ENCODE measurements at regions not wholly inside any gene's neighbourhood (a gene's known extent, or its start where the extent isn't known, plus 50 kb on each side); places are given as distances from the start of the nearest gene placed in this dataset.

DNA sequence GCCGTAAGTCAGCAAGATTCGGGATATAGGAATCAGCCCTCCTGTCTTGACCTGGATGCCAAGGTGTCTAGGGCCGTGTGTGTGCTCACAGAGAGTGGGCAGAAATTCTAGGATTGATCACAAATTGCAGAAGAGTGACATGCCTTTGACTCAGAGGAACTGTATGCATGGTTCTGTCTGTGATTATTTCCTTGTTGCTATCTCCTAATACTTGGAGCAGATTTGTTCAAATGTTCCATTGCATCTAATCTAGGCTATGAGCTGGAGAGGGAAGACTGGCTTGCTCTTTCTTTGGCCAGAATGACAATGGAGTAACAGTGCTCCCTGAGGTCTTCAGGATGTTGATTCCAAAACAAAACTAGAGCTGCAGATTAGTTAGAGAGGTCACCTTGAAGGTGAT, 115.0 kb downstream of the EN1 start:
- Mint-ChIP-seq H3K9me3 (ENCODE audit: low read depth) (peaks cover 3% of the 10 kb centered on the region), H3K27ac (no peak overlapping the region), H3K4me3 (no peak overlapping the region), H3K36me3 (ENCODE audit: low read depth) (no peaks in the 10 kb centered on the region), H3K4me1 (no peaks in the 10 kb centered on the region), H3K27me3 (peaks cover 12% of the 10 kb centered on the region)
- intact Hi-C loops (cut with DNase I, micrococcal nuclease), result no loop called here
- ChIA-PET POLR2A (no interaction called here), CTCF (no interaction called here)
- DNase-seq (no peak), ATAC-seq (no peak)

DNA sequence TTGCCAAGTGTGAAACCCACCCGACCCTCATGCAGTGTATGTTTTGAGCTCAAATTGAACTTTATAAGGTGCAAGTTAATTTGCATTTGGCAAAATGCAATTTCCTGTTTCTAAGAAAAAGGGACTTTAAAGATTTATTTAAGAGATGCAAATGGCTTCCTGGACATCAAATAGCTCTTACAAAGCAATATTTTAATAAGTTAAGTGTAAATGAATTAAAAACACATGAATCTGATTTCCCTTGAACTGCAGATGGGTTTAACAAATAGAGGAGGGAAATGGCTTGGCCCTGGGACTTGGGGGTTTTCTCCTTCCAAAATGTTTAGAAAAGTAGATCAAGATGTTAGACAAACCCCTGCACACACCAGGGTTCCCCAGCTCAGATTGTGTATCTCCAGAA, 116.0 kb downstream of the EN1 start:
- ATAC-seq (no peak), DNase-seq (no peak)
- Mint-ChIP-seq H3K9me3 (ENCODE audit: low read depth) (peaks cover 3% of the 10 kb centered on the region), H3K4me1 (no peaks in the 10 kb centered on the region), H3K4me3 (no peak overlapping the region), H3K36me3 (ENCODE audit: low read depth) (no peaks in the 10 kb centered on the region), H3K27ac (no peak overlapping the region), H3K27me3 (peaks cover 8% of the 10 kb centered on the region)
- ChIA-PET CTCF (no interaction called here), POLR2A (no interaction called here)
- intact Hi-C loops (cut with DNase I, micrococcal nuclease), result no loop called here

- no peaks in the 10 kb centered on the region for H3K4me1 Mint-ChIP-seq
- H3K4me3 Mint-ChIP-seq, result no peak overlapping the region
- no peak for DNase-seq
- no peak for ATAC-seq
- H3K27ac Mint-ChIP-seq, result no peak overlapping the region
- intact Hi-C loops (cut with DNase I, micrococcal nuclease), result no loop called here
- no peaks in the 10 kb centered on the region for H3K36me3 Mint-ChIP-seq (ENCODE audit: low read depth)
- ChIA-PET POLR2A (no interaction called here), CTCF (interaction anchor here (0.6 kb wide), 1 partner anchor 37 kb away, joined by 3 read pairs; no protein-coding TSS in a partner anchor)
- H3K27me3 Mint-ChIP-seq, result peaks cover 10% of the 10 kb centered on the region
- peaks cover 3% of the 10 kb centered on the region for H3K9me3 Mint-ChIP-seq (ENCODE audit: low read depth)
Measured at GRCh38 chr2:118730405-118730804, 117.0 kb downstream of the EN1 start.

DNA sequence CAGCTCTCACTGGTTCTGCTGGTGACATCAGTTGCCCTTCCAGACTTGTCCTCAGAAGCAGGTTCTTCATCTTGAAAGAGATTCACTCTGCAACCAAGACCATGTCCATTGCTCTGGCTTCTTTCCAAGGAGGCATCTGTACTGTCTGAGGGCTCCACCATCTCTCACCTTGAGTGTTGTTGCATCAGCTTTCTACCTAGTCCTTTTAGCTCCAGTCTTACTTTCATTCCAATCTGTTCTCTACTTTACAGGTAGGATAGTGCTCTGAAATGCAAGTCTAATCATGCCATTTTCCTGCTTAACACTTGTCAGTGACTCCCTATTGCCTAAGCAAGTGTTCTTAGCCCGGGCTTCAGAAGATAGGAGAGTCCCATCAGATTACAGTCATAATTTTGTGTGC, 117.7 kb downstream of the EN1 start:
- intact Hi-C loops (cut with DNase I, micrococcal nuclease), result no loop called here
- ChIA-PET CTCF (interaction anchor here (0.6 kb wide), 1 partner anchor 38 kb away, joined by 3 read pairs; no protein-coding TSS in a partner anchor), POLR2A (no interaction called here)
- no peak overlapping the region for H3K4me3 Mint-ChIP-seq
- H3K27me3 Mint-ChIP-seq, result peaks cover 10% of the 10 kb centered on the region
- peaks cover 3% of the 10 kb centered on the region for H3K9me3 Mint-ChIP-seq (ENCODE audit: low read depth)
- DNase-seq (no peak), ATAC-seq (no peak)
- H3K36me3 Mint-ChIP-seq (ENCODE audit: low read depth), result no peaks in the 10 kb centered on the region
- H3K4me1 Mint-ChIP-seq, result no peaks in the 10 kb centered on the region
- no peak overlapping the region for H3K27ac Mint-ChIP-seq

DNA sequence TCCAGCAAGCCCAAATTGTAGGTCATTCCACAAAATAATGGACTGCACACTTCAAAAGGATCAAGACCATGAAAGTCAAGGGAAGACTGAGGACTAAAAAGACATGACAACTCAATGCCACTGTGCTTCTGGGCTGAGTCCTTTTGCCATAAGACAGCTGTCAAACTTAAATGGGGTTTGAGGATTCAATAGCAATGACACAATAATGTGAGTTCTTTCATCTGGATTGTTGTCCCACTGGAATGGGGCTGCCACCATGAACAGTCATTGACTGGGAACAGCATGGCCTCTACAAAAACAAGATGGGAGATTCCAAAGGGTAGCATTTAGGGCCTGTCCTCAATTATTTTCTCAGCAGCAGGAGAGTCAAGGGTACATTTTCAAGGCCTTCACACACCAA, 118.5 kb downstream of the EN1 start:
- CTCF ChIA-PET, result no interaction called here
- DNase-seq (no peak), ATAC-seq (no peak)
- H3K36me3 Mint-ChIP-seq (ENCODE audit: low read depth), result no peaks in the 10 kb centered on the region
- no peak overlapping the region for H3K4me3 Mint-ChIP-seq
- POLR2A ChIA-PET, result no interaction called here
- intact Hi-C loops (cut with DNase I, micrococcal nuclease), result no loop called here
- H3K4me1 Mint-ChIP-seq, result no peaks in the 10 kb centered on the region
- no peak overlapping the region for H3K27ac Mint-ChIP-seq
- peaks cover 9% of the 10 kb centered on the region for H3K27me3 Mint-ChIP-seq
- H3K9me3 Mint-ChIP-seq (ENCODE audit: low read depth), result peaks cover 3% of the 10 kb centered on the region

DNA sequence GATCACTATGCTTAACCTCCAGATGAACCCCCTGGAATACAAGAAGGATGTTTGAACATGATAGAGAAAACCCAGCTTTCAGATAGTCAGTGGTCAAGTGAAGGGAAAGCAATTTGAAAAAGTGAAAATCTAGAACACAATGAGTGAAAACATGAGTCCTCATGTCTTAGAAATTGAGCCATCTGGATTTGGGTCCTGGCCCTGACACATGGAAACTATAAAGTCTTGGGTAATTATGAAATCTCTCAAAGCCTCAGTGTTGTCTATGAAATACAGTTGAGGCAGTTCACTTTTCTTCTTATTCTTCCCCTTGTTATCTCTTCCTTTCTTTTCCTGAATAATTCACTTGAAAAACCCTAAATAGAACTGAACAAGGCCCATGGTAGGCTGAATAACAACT, 120.6 kb downstream of the EN1 start:
- H3K4me3 Mint-ChIP-seq, result no peak overlapping the region
- peaks cover 3% of the 10 kb centered on the region for H3K9me3 Mint-ChIP-seq (ENCODE audit: low read depth)
- no peak overlapping the region for H3K27ac Mint-ChIP-seq
- DNase-seq, result no peak
- no peaks in the 10 kb centered on the region for H3K4me1 Mint-ChIP-seq
- CTCF ChIA-PET, result no interaction called here
- peaks cover 8% of the 10 kb centered on the region for H3K27me3 Mint-ChIP-seq
- POLR2A ChIA-PET, result no interaction called here
- no peaks in the 10 kb centered on the region for H3K36me3 Mint-ChIP-seq (ENCODE audit: low read depth)
- intact Hi-C loops (cut with DNase I, micrococcal nuclease), result no loop called here
- ATAC-seq, result no peak

- H3K27me3 Mint-ChIP-seq, result peaks cover 7% of the 10 kb centered on the region
- no peaks in the 10 kb centered on the region for H3K36me3 Mint-ChIP-seq (ENCODE audit: low read depth)
- ChIA-PET POLR2A (no interaction called here), CTCF (interaction anchor here (0.6 kb wide), 1 partner anchor 745 kb away, joined by 4 read pairs; no protein-coding TSS in a partner anchor)
- H3K27ac Mint-ChIP-seq, result no peak overlapping the region
- no peak for DNase-seq
- intact Hi-C loops (cut with DNase I, micrococcal nuclease), result no loop called here
- ATAC-seq, result no peak
- H3K4me3 Mint-ChIP-seq, result no peak overlapping the region
- no peaks in the 10 kb centered on the region for H3K4me1 Mint-ChIP-seq
- H3K9me3 Mint-ChIP-seq (ENCODE audit: low read depth), result peaks cover 3% of the 10 kb centered on the region
Measured at GRCh38 chr2:118723394-118723793, 124.1 kb downstream of the EN1 start.

- Mint-ChIP-seq H3K27me3 (peaks cover 7% of the 10 kb centered on the region), H3K9me3 (ENCODE audit: low read depth) (peaks cover 3% of the 10 kb centered on the region), H3K36me3 (ENCODE audit: low read depth) (no peaks in the 10 kb centered on the region), H3K4me1 (no peaks in the 10 kb centered on the region), H3K4me3 (no peak overlapping the region), H3K27ac (no peak overlapping the region)
- ChIA-PET POLR2A (no interaction called here), CTCF (no interaction called here)
- ATAC-seq (no peak), DNase-seq (no peak)
- intact Hi-C loops (cut with DNase I, micrococcal nuclease), result no loop called here
Measured at GRCh38 chr2:118722976-118723375, 124.5 kb downstream of the EN1 start.

DNA sequence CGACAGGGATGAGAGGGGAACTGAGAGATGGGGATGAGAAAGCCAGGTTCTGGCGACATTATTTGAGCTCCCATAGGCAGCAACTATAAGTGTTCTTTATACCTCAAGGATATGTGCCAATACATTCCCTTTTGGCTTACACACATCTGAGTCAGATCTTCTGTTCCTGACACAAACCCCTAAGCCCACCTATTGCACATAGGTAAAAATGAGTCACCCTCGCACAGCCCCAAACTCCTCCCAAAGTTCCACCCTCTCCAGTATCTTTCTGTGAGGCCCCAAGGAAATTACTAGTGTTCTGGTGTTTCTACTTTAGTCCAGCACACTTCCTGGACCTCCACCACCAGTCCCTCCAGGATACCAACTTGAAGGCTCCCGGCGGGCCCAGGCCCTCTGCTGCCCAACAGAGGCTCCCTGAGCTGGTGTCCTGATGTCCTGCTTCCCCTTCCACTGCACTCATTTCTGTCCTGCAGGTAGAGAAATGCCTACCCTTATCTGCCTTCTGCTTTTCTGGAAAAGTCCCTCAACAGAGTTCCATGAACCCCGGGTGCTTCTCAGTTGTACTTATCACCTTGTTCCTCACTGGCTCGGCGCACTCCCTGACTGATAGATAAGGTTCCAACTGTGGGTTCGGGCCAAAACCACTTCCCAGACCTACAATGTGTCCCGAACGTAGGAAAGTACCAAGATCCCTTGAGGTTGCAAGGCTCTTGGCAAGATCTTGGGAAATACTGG, 125.5 kb downstream of the EN1 start:
- intact Hi-C loops (cut with DNase I, micrococcal nuclease), result no loop called here
- Mint-ChIP-seq H3K27me3 (peaks cover 8% of the 10 kb centered on the region), H3K36me3 (ENCODE audit: low read depth) (no peaks in the 10 kb centered on the region), H3K27ac (no peak overlapping the region), H3K9me3 (ENCODE audit: low read depth) (no peaks in the 10 kb centered on the region), H3K4me3 (no peak overlapping the region), H3K4me1 (no peaks in the 10 kb centered on the region)
- ATAC-seq, result no peak
- ChIA-PET POLR2A (no interaction called here), CTCF (no interaction called here)
- DNase-seq, result no peak

GRCh38 chr2:118720866-118721265, 126.6 kb downstream of the EN1 start:
- CTCF ChIA-PET, result no interaction called here
- POLR2A ChIA-PET, result no interaction called here
- Mint-ChIP-seq H3K9me3 (ENCODE audit: low read depth) (no peaks in the 10 kb centered on the region), H3K27me3 (peaks cover 8% of the 10 kb centered on the region), H3K27ac (no peak overlapping the region), H3K4me1 (no peaks in the 10 kb centered on the region), H3K4me3 (no peak overlapping the region), H3K36me3 (ENCODE audit: low read depth) (no peaks in the 10 kb centered on the region)
- no peak for DNase-seq
- intact Hi-C loops (cut with DNase I, micrococcal nuclease), result no loop called here
- ATAC-seq, result no peak

- Mint-ChIP-seq H3K4me3 (no peak overlapping the region), H3K27ac (no peak overlapping the region), H3K4me1 (no peaks in the 10 kb centered on the region), H3K36me3 (ENCODE audit: low read depth) (no peaks in the 10 kb centered on the region), H3K27me3 (peaks cover 6% of the 10 kb centered on the region), H3K9me3 (ENCODE audit: low read depth) (no peaks in the 10 kb centered on the region)
- DNase-seq (no peak), ATAC-seq (no peak)
- intact Hi-C loops (cut with DNase I, micrococcal nuclease), result no loop called here
- ChIA-PET POLR2A (no interaction called here), CTCF (interaction anchor here (0.8 kb wide), 1 partner anchor 1577 kb away, joined by 3 read pairs; no protein-coding TSS in a partner anchor)
Measured at GRCh38 chr2:118718921-118719320, 128.5 kb downstream of the EN1 start.

GRCh38 chr2:118716102-118716501, 131.3 kb downstream of the EN1 start:
- CTCF ChIA-PET, result no interaction called here
- H3K4me1 Mint-ChIP-seq, result no peaks in the 10 kb centered on the region

More at GRCh38 chr2:118716102-118716501, 131.3 kb downstream of the EN1 start:
- intact Hi-C loops (cut with DNase I, micrococcal nuclease), result no loop called here
- H3K4me3 Mint-ChIP-seq, result no peak overlapping the region
- POLR2A ChIA-PET, result no interaction called here
- H3K27ac Mint-ChIP-seq, result no peak overlapping the region
- no peaks in the 10 kb centered on the region for H3K36me3 Mint-ChIP-seq (ENCODE audit: low read depth)
- ATAC-seq (no peak), DNase-seq (no peak)
- peaks cover 5% of the 10 kb centered on the region for H3K27me3 Mint-ChIP-seq
- H3K9me3 Mint-ChIP-seq (ENCODE audit: low read depth), result no peaks in the 10 kb centered on the region

Data from activated CD4-positive, alpha-beta T cell treated with anti-CD3 and anti-CD28 coated beads for 36 hours (primary cell).